GM18909 (cell line): ENCODE measurements at regions not wholly inside any gene's neighbourhood (a gene's known extent, or its start where the extent isn't known, plus 50 kb on each side); places are given as distances from the start of the nearest gene placed in this dataset.

Source experiments
- ATAC-seq: cut with Tn5 transposase; IDR thresholded peaks from one replicate; pipeline ENCODE4 v1.9.1; 2021; ENCODE audit warnings: mild to moderate bottlenecking; ENCODE audit not compliant: unreplicated experiment, poor library complexity

DNA sequence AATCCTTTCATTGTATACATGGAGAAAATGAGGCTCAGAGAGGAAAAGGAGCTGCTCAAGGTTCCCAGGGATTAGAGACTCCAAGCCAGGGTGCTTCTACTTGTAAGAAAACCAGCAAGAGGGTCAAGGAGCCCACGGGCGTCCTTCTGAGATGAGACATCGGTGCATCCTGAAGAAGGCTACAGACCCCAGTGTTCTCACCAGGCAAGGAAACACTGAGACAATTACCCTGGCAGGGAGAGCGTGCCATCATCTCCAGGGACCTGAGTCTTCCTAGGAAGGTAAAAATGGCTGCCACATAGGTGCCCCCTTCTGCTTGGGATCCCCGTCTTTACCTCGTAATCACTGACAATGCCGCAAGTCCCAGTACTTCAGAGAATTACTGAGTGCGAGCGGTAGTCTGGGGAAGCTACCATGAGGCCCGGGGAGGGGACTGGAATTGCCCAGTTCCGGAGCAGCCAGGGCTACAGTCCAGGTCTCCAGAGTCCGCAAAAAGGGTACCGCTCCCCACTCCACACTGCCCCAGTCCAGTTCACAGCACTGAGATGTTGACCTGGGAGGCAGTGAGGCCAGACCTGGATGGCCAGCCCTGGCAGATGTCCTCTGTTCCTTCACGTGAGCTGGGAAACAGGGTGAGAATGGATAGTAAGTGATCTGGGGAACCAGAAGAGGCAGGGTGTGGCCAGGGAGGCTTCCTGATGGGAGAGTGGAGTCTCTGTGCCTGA is 164.7 kb upstream of the SMAD3 start:
- no peak for ATAC-seq

DNA sequence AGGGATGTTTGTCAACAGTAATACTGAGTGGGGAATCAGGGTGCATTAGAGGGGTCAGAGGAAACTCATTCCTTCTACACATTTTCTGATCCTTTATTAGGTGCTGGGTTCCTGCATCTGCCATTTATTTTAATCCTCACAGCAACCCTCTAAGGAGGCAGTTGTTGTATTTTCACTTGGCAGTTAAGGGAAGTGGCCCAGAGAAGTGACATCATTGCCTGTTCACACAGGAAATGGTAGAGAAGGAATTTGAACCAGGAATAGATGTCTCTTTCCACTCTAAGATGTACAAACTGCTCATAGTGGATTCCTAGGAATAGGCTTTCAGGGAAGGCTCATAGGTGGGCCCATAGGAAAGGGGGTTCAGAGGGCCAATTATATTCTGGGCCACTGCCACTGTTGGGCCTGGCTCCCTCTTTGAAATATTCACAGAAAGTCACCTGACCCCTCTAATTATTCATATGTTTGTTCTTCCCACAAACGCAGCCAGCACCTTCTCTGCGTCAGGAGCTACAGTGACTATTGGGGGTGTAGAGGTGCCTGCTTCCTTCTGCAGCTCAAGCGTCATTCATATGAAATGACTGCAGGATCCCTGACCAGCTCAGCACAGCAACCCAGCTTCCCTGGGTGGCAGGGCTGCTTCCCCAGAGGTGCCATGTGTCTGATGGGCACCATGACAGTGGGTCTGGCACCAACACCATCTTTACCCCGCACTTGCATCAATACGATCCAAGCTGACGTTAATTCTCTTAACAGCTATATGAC is 163.9 kb upstream of the SMAD3 start:
- no peak for ATAC-seq

DNA sequence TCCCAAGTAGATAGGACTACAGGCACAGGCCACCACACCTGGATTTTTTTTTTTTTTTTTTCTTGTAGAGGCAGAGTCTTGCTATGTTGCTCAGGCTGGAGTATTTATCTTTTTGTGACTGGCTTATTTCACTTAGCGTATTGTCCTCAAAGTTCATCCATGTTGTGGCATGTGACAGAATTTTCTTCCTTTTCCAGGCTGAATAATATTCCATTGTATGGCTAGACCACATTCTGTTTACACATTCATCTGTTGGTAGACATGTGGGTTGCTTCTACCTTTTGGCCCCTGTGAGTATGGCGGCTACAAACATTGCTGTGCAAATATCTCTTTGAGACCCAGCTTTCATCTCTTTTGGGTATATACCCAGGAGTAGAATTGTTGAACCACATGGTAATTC is 160.2 kb upstream of the SMAD3 start:
- ATAC-seq = no peak

DNA sequence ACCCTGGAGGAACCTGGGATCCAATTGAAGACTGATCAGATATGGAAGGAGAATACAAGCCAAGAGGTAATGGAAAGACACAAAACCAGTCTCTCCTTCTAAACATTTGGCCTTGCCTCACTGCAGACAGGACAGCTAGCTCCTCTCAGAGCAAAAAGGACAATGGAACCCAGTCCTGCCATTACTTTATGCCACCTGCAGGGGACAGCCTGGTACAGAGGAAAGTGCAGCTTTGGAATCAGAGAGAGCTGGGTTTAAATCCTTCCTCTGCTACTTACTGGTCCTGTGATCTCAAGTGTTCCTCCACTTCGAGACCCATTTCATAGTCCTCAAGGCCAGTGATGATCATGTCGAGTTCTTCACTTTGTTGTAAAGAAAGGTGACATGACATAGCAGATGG is 159.4 kb upstream of the SMAD3 start:
- ATAC-seq = no peak

DNA sequence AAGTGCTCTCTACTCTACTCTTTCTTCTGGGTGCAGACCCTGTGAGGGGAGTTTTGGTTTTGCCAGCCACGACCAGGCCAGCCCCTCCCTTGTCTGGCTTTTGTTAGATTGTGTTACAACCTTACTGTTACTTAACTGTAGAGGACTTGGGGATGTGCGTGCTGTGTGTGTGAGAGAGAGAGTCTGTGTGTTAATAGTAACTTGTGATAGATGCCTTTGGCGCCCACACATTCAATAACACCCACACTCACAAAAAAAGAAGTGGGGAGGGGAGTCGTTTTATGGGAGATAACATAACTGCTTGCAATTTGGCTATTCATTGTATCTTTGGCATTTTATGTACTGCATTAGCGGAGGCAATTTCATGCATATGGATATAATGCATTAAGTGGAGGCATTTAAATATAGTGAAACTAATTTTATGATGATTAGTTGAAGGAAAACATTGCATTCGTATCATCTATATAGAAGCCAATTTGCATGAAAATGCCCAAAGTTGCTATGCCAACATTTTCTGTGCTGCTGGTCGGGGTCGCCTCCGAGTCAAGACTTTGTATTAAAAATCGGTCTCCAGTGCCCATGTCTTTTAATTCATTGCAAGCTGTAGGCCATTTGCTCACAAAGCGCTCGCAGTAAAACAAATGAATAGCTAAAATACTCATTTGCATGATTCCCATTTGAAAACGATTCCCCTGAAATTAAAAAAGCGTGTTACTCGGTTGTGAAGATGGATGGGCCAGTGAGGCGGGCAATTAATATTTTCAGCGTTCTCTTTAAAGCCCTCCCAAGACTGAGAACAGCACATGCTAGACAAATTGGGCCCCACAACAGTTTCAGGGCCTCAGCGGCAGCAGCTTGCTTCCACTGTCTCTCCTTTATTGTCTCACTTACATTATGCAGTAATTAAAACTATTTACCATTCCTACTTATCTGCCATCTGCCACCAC is 158.5 kb upstream of the SMAD3 start:
- no peak for ATAC-seq

DNA sequence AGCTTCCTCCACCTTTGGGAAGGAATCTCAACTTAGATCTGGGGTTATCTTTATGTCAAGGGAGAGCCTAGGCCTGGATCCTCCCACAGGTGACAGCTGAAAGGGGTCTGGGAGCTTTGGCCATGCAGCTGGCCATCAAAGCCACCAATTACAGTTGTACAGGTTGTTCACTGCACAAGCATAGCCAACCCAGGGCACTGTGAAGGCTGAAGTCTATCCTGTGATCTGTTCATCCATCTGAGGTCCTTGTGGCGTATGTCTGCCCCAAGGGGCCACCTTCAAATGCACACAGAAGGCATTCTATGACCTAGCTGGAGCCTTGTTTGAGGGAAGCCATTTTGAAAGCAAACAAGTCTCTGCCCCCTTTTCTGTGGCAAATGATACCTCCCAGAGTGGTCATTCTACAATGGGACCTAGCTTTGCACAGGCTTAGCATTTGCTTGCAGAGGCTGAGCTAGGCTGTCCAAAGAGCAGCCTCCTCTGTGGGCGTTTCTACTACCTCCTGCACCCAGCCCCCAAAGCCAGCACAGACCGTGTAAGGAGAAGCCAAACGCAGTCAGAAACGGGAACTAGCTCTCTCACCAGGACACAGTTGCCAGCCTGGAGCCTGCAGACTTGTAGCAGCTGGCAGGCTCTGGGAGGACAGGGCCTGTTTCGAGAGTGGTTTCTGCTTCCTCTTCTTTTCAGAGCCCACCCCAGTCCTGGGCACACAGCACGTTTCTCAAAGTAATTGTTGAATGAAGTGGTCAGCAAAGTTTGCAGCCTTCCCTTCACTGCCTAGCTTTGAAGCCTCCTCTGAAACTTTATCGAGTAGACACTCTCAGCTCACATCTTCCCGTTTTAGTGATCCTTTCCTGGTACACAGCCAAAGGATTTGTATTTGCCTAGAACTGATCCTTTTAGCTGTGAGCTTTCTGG is 157.3 kb upstream of the SMAD3 start:
- no peak for ATAC-seq

DNA sequence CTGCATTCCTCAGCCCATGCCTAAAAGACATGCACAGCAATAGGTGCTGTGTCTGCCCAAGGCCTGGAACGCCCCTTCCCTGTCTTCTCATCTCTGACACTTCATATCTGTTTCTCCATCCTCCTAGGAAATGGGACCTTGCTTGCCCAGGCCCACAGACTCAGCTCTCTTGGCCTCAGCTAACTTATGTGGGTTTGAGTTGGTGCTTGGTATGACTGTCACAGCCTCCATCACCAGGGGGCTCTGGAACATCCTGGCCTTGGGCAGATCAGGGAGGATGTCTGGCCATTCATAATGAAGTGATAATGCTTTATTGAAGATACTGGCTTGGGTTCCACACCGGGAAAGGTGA is 156.7 kb upstream of the SMAD3 start:
- ATAC-seq = no peak

DNA sequence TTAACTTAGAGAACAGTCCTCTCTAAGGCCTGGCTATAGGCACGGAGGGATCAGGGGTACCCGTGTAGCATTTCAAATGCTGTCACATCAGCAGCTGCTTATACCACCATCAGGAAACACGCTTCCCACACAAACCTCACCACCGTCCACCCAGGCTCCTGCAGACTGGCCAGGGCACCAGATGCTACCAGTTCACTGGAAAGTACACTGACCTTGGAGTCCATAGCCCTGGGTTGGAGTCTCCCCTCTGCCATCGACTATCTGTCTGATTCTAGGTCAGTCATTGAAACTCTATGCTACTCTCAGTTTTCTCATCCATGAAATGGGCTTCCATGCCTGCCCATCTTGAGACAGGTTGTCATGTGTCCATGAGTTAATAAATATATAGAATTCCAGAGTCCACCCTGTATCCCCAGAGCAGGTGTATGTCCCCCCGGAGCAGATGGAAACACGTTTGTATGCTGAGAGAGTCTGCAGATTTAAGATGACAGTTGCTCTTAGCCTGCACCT is 156.0 kb upstream of the SMAD3 start:
- no peak for ATAC-seq

DNA sequence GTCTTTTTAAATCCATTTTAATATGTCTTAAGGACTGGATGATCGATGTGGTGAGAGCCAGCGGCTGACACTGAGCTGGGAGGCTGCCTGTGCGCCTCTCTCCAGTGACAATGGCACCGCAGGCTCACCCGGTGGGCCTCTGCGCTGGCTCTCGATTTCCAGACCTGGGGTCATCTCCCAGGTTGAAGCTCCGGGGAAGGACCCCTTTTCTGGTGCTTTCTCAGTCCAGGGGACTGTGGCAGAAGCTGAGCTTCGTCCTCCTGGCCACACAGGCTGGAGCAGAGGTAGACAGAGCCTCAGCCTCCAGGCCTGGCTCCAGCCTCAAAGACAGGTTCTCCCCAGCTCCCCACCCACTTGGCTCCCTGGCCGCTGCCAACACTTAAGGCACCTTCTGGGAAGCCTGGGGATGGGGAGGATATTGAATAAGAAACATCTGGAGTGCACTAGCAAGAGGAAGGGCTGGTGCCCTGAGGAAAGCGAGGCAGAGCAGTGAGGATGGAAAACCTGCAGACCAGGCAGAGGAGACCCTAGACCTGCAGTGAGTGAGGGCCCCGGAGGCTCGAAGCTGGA is 154.2 kb upstream of the SMAD3 start:
- ATAC-seq = no peak

DNA sequence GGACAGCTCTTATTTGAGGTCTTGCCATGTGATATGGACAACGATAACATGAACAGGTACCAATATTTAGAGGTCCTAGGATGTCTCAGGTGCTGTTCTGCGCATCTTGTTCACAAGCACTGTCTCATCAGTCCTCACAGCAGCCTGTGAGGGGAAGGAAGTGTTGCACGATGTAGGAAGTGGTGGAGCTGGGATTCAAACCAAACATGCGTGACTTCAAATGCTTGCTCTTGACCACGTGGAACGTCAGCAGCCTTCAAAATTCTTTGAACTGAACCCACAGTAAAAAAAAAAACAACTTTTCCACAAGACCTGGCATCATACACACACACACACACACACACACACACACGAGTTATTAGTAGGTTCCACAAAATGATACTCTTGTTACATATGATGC is 153.4 kb upstream of the SMAD3 start:
- ATAC-seq = no peak

DNA sequence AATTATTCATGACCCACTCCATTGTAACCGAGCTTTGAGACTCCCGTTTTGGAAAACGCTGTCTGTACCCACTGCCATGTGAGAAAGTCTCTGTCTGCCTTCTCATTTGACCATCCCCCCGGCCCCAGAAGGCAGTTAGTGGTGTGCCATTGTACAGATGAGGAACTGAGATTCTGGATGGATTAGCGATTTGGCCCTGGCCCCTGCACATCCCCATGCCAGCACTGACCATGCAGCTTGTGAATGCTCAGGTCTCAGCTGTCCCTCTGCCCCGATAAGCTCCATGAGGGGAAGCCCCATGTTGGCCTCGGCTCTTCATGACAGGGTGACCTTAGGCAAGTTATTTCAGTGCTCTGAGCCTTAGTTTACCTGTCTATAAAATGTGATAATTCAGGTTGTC is 153.0 kb upstream of the SMAD3 start:
- ATAC-seq = no peak

DNA sequence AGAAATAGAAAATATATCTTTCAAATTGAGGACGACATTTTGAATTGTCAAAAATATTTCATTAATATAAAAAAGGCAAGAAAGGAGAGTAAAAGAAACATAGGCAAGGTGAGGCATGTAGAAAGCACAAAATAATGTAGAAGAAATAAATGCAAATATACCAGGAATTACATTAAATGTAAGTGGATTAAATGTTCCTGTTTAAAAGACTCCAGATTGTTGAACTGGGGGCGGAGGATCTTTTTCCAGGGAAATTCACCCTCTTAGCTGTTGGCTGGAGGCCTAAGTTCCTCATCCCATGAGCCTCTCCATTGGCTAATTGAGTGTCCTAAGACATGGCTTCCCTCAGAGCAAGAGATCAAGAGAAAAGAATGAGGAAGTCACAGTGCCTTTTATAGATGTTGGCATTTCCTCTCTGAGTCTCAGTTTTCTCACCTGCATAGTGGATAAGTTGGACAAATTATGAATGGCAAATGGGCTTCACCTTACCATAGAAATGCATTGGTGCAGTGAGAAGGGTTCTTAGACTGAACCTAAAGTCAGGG is 147.4 kb upstream of the SMAD3 start:
- no peak for ATAC-seq

DNA sequence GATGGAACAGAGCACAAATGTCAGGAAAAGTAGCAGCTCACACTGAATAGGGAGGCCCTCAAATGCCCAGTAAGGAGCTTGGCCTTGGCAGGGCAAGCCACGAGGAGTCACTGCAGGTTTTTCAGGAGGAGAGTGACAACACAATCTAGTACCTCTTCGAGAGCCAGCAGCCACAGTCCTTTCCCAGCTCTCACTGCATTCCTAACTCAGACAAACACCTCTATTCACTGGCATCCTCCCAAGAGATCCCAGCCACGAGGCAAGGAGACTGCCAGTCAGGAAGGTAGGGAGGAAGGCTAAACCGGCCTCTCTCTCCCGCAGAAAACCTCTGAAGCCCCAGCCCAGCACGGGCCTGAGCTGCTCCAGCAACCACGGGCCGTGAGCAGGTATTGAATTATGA is 146.0 kb upstream of the SMAD3 start:
- no peak for ATAC-seq

DNA sequence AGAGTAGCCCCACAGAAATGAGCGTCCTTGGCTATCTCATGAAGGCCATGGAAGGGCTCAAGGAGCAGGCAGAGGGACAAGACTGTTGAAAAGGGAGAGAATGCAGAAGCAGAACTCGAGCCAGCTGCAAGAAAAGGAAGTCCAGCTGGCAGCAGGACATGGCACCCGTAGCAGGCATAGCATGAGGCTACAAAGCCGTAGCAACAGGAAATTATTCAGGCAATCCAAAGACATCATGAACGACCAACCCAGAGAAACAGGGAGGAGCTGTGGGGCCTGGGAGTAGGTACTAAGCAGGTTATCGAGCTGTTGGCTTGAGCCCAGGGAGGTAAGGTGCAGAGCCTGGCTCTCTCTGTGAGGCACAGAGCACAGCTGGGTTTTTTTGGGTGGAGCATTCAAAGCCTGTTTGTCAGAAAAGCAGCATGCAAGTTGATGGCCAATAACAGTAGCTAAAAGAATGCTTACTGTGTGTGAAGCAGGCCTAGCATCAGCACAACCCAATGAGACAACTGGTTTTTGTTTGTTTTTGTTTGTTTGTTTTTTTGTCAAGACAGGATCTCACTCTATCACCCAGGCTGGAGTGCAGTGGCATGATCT is 144.0 kb upstream of the SMAD3 start:
- no peak for ATAC-seq

DNA sequence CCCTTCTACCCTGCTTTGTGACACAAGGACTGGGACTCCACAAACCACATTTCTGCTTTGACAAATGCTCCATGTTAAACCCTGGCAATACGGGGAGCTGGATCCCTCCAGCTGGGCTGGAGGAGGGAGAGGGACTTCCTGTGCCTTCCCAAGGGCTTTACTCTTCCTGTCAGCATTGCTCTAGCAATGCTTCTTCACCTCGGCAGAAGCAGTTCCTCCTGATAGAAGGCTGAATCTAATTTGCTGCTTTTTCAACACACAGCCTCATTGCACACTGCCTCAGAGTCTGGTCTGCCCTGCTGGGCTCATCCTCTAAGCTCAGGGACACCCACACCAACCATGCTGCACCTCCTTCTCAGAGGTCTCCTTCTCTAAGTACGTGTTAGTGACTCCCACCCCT is 142.8 kb upstream of the SMAD3 start:
- ATAC-seq = no peak

DNA sequence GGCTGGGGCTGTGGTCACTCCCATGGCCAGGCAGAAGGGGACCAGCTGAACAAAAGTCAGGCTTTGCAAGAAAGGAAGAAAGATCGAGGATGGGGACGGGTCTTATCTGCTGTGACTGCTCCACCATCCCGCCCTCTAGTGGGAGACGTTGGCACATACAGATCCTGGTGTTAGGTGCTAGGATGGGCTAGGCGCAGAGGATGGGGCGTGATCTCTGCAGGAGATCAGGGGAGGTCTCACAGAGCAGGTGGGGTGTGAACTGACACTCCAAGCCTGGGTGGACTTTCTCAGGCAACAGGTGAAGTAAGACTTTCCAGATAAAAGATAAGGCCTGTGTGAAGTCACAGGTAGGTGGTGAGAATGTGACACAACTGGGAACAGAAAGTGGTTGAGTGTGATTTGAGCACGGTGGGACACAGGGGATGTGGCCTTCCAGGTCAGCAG is 141.9 kb upstream of the SMAD3 start:
- no peak for ATAC-seq

DNA sequence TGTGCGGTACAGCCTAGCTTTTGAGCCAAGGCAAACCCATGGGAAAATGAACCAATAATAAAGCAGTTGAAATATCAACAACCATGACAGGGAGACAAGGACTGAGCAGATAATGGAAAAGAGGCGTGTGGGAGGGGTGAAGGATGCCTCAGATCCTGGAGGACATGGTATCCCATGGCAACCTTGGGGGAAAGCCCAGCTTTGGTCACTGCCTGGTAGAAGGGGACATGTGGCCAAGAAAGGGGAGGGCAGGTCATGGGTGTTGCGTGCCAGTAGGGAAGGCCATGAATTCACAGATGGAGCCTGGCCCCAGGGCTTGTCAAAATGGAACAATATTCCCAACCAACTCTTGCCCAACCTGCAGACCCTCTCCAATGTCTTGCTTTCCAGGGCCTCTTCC is 140.5 kb upstream of the SMAD3 start:
- ATAC-seq = no peak

DNA sequence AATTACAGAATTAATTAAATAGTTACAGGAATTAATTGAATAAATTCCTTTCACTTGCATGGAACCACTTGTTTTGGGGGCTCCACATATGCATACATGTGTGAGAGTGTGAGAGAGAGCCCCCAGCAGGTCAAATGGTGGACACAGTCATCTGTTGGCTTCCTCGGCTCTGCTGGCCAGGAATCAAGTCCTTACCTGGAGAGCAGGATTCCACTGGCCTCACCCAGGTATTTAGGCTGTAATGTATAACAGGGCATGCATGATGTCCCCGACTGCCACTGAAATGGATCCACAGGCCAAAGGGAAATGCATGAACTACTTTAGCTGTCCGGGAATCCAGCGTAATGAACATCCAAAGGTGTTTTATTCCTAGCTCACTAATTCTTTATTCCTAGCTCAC is 139.7 kb upstream of the SMAD3 start:
- ATAC-seq = no peak
